ENCODE measurements at regions not wholly inside any gene's neighbourhood (a gene's known extent, or its start where the extent isn't known, plus 50 kb on each side); places are given as distances from the start of the nearest gene placed in this dataset.

GRCh38 chr6:9783567-9783966 is 631.3 kb downstream of the TFAP2A start:
- no peak overlapping the region for H3T11ph ChIP-seq (ENCODE audit: low read length)
- no peaks in the 10 kb centered on the region for H3K79me1 ChIP-seq (ENCODE audit: insufficient read depth, low read depth, low read length, poor library complexity, severe bottlenecking)
- H2BK12ac ChIP-seq (ENCODE audit: insufficient read length, low read depth, low read length): no peak overlapping the region
- no peak overlapping the region for H3K4me2 ChIP-seq (ENCODE audit: insufficient read depth, insufficient read length, low read length)
- H3K27me3 ChIP-seq (ENCODE audit: insufficient read depth, low read length): no peaks in the 10 kb centered on the region
- no peaks in the 10 kb centered on the region for H3K4me1 ChIP-seq (ENCODE audit: insufficient read depth, low read length)
- no peaks in the 10 kb centered on the region for H3K36me3 Mint-ChIP-seq (ENCODE audit: insufficient read depth in 1 of 3, low read depth in 3 of 3)
- no peak overlapping the region for H2AFZ ChIP-seq (ENCODE audit: low read length)
- no CpG with 5 or more reads among the region's 6 CpGs for WGBS (ENCODE audit: extremely low coverage, insufficient read length, low lambda C conversion rate)
- peaks cover 0 to 3% of the 10 kb centered on the region in 2 experiments; a peak in 1 of 4 replicates for H3K4me1 Mint-ChIP-seq
- TF ChIP-seq CTCF (conservative IDR thresholded peaks at IDR 0.05): no peak
- no peak overlapping the region for H4K5ac ChIP-seq (ENCODE audit: insufficient read length, low read depth, low read length)
- no peaks in the 10 kb centered on the region for H3K23me2 ChIP-seq (ENCODE audit: insufficient read length, low read depth, low read length, poor library complexity, severe bottlenecking)
- no peak overlapping the region for H2BK20ac ChIP-seq (ENCODE audit: low read depth, low read length, poor library complexity, severe bottlenecking)
- H3K23ac ChIP-seq (ENCODE audit: insufficient read length, low read depth, low read length): no peak overlapping the region
- no peaks in the 10 kb centered on the region for H3K27me3 Mint-ChIP-seq (ENCODE audit: low read depth)
- H4K91ac ChIP-seq (ENCODE audit: insufficient read length, low read depth, low read length): no peak overlapping the region
- H4K8ac ChIP-seq (replicated peaks; ENCODE audit: insufficient read length, low read depth, low read length): no peak overlapping the region
- H3K9me3 Mint-ChIP-seq: no peaks in the 10 kb centered on the region
- H2AK5ac ChIP-seq (ENCODE audit: insufficient read length, low read length): no peak overlapping the region
- H3K9ac ChIP-seq (ENCODE audit: extremely low read depth, insufficient read length, low read length): no peak overlapping the region
- H3K18ac ChIP-seq (ENCODE audit: insufficient read length, low read depth, low read length): no peak overlapping the region
- no peak overlapping the region for H3K4me3 Mint-ChIP-seq
- H2BK15ac ChIP-seq (ENCODE audit: low read depth, low read length): no peak overlapping the region
- no peaks in the 10 kb centered on the region for H3K9me3 ChIP-seq (ENCODE audit: control insufficient read depth, low read depth, low read length)
- H3K4ac ChIP-seq (ENCODE audit: low read depth, low read length): no peak overlapping the region
- H4K20me1 ChIP-seq (ENCODE audit: control insufficient read depth, insufficient read depth, insufficient read length): no peaks in the 10 kb centered on the region
- no peak overlapping the region for H2BK5ac ChIP-seq (ENCODE audit: insufficient read length, low read length)
- H3K14ac ChIP-seq (ENCODE audit: insufficient read depth, low read length): no peak overlapping the region
- no peak overlapping the region for H3K27ac Mint-ChIP-seq
- H2BK120ac ChIP-seq (ENCODE audit: low read depth, low read length, poor library complexity, severe bottlenecking): no peak overlapping the region
- DNase-seq: no peak
- no peak overlapping the region for H3K56ac ChIP-seq (ENCODE audit: insufficient read length, low read depth, low read length)
- H3K79me2 ChIP-seq (ENCODE audit: insufficient read depth, low read length): no peaks in the 10 kb centered on the region
- no peak overlapping the region for H3K27ac ChIP-seq (ENCODE audit: insufficient read length, low read depth, low read length)

Measured in H9 (cell line).